Fibroblast of pulmonary artery (primary cell): ENCODE measurements at regions not wholly inside any gene's neighbourhood (a gene's known extent, or its start where the extent isn't known, plus 50 kb on each side); places are given as distances from the start of the nearest gene placed in this dataset.

Source experiments
- DNase-seq: peaks from one replicate; pipeline ENCODE4 v3.0.0-alpha.2; 2010; ENCODE audit warnings: low read depth
- H3K4me3 ChIP-seq: replicated peaks from 2 replicates; pipeline ENCODE4 v1.5.1; 2011; ENCODE audit warnings: low read depth, mild to moderate bottlenecking, control low read depth, low read length, moderate library complexity
- TF ChIP-seq, protein P1 (sequence below): IDR thresholded peaks from 2 replicates; pipeline ENCODE4 v1.5.1; 2011; ENCODE audit warnings: mild to moderate bottlenecking, control low read depth, low read length, inconsistent platforms; ENCODE audit errors: missing control alignments

DNA sequence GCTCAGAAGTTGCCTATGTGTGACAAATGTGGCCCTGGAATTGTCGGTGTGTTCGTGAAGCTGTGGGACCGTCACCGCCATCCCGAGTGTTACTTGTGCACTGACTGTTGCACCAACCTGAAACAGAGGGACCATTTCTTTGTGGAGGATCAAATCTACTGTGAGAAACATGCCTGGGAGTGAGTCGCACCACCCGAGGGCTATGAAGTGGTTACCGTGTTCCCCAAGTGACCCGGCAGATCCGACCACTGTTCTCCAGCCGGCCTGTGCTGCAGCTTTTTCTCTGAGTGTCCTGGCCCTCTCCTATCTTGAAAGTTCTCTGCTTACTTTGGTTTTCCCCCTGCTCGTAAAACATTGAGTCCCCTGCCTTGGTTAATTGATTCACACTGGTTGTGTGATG, 65.3 kb downstream of the VCPKMT start:
- TF ChIP-seq, protein P1, sequence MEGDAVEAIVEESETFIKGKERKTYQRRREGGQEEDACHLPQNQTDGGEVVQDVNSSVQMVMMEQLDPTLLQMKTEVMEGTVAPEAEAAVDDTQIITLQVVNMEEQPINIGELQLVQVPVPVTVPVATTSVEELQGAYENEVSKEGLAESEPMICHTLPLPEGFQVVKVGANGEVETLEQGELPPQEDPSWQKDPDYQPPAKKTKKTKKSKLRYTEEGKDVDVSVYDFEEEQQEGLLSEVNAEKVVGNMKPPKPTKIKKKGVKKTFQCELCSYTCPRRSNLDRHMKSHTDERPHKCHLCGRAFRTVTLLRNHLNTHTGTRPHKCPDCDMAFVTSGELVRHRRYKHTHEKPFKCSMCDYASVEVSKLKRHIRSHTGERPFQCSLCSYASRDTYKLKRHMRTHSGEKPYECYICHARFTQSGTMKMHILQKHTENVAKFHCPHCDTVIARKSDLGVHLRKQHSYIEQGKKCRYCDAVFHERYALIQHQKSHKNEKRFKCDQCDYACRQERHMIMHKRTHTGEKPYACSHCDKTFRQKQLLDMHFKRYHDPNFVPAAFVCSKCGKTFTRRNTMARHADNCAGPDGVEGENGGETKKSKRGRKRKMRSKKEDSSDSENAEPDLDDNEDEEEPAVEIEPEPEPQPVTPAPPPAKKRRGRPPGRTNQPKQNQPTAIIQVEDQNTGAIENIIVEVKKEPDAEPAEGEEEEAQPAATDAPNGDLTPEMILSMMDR: no peak
- no peak overlapping the region for H3K4me3 ChIP-seq
- no peak for DNase-seq

DNA sequence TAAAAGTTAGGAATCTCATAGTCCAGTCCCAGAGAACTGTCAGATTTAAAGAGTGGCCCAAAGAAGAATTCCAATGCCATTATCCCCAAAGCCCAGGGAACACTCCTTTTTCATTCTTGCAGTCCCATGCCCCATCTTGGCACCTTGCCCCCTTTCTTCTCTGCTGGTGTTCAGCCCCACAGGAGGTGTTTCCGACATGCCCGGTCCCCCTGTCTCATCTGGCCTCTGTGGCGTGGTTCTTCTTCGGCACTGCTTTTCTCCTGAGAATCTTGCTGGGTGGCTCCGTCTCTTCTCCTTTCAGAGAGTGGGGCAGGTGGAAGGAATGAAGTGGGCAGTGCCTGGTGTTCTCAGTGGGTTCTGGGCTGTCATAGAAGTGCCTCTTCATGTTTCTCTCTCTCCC, 64.7 kb downstream of the VCPKMT start:
- DNase-seq: no peak
- TF ChIP-seq, protein P1: no peak
- no peak overlapping the region for H3K4me3 ChIP-seq

DNA sequence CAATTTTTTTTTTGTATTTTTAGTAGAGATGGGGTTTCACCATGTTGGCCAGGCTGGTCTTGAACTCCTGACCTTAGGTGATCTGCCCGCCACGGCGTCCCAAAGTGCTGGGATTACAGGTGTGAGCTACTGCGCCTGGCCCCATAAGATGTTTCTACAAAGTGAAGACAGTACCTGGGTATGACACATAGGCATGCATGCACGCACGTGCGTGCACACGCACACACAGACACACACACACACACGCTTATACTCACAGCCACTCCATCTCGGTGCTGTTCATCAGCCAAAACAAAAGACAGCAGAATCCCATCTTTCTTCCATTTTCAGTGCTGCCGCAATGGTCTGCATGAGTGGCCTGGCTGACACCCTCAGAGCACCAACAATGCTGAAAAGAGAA, 63.9 kb downstream of the VCPKMT start:
- no peak for DNase-seq
- TF ChIP-seq, protein P1: no peak
- H3K4me3 ChIP-seq: no peak overlapping the region

DNA sequence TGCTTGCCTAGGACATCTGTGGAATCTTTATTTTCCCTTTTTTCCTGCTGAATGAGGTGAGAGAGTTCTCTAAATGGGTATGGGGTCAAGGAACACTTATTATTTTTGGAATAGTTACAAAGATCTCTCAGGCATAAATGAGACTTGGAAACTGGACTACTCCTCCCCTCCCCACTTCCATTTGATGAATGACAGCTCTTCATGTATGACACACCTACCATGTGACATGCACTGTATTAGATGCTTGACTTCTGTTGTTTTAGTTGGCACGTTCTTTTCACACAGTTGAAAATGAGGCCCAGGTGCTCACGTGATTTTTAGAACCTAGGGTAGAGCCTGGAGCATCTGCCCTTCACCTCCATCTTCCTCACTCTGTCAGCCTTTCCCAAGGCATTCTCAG, 62.4 kb downstream of the VCPKMT start:
- H3K4me3 ChIP-seq: no peak overlapping the region
- DNase-seq: no peak
- TF ChIP-seq, protein P1: no peak

DNA sequence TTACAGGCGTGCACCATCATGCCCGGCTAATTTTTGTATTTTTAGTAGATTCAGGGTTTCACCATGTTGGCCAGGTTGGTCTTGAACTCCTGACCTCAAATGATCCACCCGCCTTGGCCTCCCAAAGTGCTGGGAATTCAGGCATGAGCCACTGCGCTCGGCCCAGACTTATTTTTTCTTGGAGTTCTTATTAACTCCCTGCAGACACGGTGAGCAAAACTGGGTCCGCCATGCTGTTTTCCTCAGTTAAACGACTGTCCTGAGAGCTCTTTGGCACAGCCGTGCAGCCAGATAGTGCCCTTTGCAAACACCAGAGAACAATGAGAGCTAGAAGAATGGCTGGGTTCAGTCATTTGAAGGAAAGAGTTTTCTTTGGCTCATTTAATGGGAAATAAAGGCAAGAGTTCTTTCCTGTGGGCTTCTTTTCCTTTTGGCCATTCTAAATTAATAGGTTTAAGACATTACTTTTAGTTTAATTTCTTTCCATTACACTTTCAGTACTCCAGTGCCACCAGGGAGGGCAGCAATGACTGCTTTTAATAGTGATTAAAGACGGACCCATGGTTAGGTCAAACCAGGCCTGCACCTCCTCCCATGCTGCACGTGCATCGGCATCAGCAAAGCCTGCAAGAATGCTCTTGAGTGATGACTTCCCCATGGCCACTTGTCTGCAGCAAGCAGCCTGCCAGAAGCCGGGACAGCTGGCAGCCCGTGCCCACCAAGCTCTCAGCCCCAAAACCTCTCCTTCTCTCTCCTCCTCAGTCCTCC, 60.7 kb downstream of the VCPKMT start:
- TF ChIP-seq, protein P1: no peak
- no peak for DNase-seq
- no peak overlapping the region for H3K4me3 ChIP-seq

DNA sequence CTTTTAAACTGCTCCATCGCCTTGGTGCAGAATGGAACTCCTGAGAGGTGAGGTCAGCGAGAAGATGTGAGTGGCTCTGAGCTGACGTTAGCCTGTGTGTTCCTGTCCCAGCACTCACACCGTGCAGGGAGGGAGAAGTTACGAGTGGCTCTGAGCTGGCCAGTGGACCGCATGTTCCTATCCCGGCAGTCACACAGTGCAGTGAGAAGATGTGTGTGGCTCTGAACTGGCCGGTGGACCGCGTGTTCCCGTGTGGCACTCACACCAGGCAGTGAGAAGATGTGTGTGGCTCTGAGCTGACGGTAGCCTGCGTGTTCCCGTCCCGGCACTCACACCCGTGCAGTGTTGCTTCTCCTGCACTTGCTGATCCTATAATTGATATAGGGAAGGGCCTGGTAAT, 59.9 kb downstream of the VCPKMT start:
- DNase-seq: no peak
- TF ChIP-seq, protein P1: no peak
- no peak overlapping the region for H3K4me3 ChIP-seq

DNA sequence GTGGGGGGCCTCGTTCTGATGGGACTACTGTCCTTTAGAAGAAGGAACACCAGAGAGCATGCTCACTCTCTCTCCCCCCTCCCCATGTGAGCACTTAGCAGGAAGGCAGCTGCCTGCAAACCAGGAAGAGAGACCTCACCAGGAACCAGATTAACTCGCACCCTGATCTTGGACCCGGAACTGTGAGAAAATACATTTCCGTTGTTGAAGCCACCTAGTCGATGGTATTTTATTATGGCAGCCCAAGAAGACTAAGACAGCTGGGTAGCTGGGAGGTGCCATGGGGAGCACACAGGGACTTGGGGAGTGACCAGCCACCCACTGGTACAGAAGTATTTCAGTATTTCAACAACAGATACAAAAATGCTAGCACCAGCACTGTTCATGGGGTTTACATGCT, 59.0 kb downstream of the VCPKMT start:
- TF ChIP-seq, protein P1: no peak

More for the DNA sequence above, 59.0 kb downstream of the VCPKMT start:
- no peak overlapping the region for H3K4me3 ChIP-seq
- no peak for DNase-seq
